ENCODE measurements at regions not wholly inside any gene's neighbourhood (a gene's known extent, or its start where the extent isn't known, plus 50 kb on each side); places are given as distances from the start of the nearest gene placed in this dataset.

DNA sequence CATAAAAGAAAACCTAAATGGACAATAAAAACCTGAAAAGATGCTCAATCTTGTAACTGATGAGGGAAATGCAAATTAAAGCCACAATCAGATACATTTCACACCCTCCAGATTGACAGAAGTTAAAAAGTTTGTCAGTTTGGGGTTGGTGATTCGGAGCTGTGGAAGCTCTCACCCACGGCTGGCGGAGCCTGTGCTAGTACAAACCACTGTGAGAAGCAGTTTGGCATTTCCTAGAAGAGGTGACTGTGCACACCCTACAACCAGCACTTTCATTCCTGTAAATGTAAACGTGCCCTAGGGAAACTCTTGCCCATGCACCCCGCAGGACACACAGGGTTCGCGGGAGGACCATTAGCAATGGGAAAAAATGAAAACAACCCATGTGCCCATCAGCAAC lies 114.1 kb downstream of the BMS1 start:
- H3K27ac ChIP-seq (ENCODE audit: low read length), result no peak overlapping the region
- H3K36me3 ChIP-seq (ENCODE audit: control insufficient read depth, insufficient read depth, low read length), result no peaks in the 10 kb centered on the region
- no peak for DNase-seq (ENCODE audit: low read depth, low spot score)
- CTCF ChIA-PET, result no interaction called here
- no peaks in the 10 kb centered on the region for H3K4me1 ChIP-seq (ENCODE audit: control insufficient read depth, insufficient read depth, low read length)
- TF ChIP-seq POLR2AphosphoS5 (IDR thresholded peaks at IDR 0.05; ENCODE audit: low read depth, low read length), result no peak
- TF ChIP-seq, protein P1, sequence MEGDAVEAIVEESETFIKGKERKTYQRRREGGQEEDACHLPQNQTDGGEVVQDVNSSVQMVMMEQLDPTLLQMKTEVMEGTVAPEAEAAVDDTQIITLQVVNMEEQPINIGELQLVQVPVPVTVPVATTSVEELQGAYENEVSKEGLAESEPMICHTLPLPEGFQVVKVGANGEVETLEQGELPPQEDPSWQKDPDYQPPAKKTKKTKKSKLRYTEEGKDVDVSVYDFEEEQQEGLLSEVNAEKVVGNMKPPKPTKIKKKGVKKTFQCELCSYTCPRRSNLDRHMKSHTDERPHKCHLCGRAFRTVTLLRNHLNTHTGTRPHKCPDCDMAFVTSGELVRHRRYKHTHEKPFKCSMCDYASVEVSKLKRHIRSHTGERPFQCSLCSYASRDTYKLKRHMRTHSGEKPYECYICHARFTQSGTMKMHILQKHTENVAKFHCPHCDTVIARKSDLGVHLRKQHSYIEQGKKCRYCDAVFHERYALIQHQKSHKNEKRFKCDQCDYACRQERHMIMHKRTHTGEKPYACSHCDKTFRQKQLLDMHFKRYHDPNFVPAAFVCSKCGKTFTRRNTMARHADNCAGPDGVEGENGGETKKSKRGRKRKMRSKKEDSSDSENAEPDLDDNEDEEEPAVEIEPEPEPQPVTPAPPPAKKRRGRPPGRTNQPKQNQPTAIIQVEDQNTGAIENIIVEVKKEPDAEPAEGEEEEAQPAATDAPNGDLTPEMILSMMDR (IDR thresholded peaks at IDR 0.05), result no peak
- no peak for TF ChIP-seq TCF7L2 (IDR thresholded peaks at IDR 0.05; ENCODE audit: low read depth, low read length)
- TF ChIP-seq, protein P2, sequence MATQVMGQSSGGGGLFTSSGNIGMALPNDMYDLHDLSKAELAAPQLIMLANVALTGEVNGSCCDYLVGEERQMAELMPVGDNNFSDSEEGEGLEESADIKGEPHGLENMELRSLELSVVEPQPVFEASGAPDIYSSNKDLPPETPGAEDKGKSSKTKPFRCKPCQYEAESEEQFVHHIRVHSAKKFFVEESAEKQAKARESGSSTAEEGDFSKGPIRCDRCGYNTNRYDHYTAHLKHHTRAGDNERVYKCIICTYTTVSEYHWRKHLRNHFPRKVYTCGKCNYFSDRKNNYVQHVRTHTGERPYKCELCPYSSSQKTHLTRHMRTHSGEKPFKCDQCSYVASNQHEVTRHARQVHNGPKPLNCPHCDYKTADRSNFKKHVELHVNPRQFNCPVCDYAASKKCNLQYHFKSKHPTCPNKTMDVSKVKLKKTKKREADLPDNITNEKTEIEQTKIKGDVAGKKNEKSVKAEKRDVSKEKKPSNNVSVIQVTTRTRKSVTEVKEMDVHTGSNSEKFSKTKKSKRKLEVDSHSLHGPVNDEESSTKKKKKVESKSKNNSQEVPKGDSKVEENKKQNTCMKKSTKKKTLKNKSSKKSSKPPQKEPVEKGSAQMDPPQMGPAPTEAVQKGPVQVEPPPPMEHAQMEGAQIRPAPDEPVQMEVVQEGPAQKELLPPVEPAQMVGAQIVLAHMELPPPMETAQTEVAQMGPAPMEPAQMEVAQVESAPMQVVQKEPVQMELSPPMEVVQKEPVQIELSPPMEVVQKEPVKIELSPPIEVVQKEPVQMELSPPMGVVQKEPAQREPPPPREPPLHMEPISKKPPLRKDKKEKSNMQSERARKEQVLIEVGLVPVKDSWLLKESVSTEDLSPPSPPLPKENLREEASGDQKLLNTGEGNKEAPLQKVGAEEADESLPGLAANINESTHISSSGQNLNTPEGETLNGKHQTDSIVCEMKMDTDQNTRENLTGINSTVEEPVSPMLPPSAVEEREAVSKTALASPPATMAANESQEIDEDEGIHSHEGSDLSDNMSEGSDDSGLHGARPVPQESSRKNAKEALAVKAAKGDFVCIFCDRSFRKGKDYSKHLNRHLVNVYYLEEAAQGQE (IDR thresholded peaks at IDR 0.05; ENCODE audit: insufficient read depth in 1 of 2, low read depth in 2 of 2, low read length in 1 of 2), result no peak
- TF ChIP-seq SIN3A (IDR thresholded peaks at IDR 0.05; ENCODE audit: borderline replicate concordance, insufficient read depth, low read depth, low read length), result no peak
- no peaks in the 10 kb centered on the region for H3K9me3 ChIP-seq (ENCODE audit: control insufficient read depth, insufficient read depth, low read depth, low read length)
- in situ Hi-C loops (cut with HindIII; ENCODE audit: low pct_unique_long_range_greater_than_20kb, low sequenced_read_pairs) (no loop called here), intact Hi-C loops (cut with micrococcal nuclease; ENCODE audit: unreplicated experiment) (no loop called here)
- ATAC-seq, result no peak
- H3K27me3 ChIP-seq (ENCODE audit: control insufficient read depth, insufficient read depth, low read length), result no peaks in the 10 kb centered on the region
- BruUV-seq (replicated peaks), result no TSS peak
- H3K4me3 ChIP-seq (ENCODE audit: low read depth in 2 of 2, low read length in 2 of 2), result no peak overlapping the region
- POLR2A ChIA-PET, result no interaction called here

DNA sequence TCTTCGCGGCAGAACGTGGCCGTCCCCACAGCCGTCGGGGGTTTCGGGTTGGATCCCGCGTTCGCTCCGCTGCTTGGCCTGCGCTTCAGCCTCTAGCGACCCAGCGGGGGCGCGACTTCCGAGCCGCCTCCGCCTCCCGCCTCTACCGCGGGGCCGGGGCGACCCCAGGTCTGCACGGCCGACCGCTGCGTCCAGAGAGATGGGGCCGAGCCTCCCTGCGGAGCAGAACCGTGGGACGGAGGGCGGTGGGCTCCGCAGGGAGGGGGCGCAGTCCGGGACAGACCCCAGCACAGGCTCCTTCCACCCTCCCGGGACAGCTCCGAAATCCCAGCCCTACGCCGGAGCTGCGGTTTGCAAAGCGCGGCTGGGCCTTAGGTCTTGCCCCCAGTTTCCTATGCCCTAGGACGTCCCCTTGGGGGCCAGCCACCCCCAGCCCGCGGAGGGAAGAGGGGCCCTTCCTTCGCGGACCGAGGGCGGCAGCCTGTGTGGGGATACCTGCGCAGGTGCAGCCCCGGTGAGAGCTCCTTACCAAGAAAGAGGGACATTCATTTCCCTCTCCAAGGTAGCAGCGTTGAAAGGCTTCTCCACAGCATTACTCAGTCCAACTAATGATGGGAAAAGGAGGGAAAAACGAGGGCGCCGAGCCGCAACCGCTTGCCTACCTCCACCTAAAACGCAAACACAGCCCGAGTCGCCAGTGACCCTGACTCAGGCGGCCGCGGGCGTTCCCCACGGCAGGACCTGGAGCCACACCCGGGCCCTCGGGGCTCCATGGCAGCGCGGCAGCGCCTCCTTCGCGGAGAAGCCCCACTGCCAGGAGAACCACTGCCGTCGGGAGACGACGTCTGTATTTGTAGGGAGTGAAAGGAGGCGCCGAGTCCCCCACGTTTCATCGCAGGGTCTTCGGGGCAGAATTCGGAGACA lies 115.7 kb downstream of the BMS1 start:
- DNase-seq (ENCODE audit: low read depth, low spot score) (no peak), ATAC-seq (no peak)
- no peak overlapping the region for H3K4me3 ChIP-seq (ENCODE audit: low read depth in 2 of 2, low read length in 2 of 2)
- H3K9me3 ChIP-seq (ENCODE audit: control insufficient read depth, insufficient read depth, low read depth, low read length), result no peaks in the 10 kb centered on the region
- no peaks in the 10 kb centered on the region for H3K36me3 ChIP-seq (ENCODE audit: control insufficient read depth, insufficient read depth, low read length)
- H3K4me1 ChIP-seq (ENCODE audit: control insufficient read depth, insufficient read depth, low read length), result no peaks in the 10 kb centered on the region
- CTCF ChIA-PET, result no interaction called here
- no peak overlapping the region for H3K27ac ChIP-seq (ENCODE audit: low read length)
- intact Hi-C loops (cut with micrococcal nuclease; ENCODE audit: unreplicated experiment), result no loop called here
- POLR2A ChIA-PET, result no interaction called here
- BruUV-seq (replicated peaks), result no TSS peak
- in situ Hi-C loops (cut with HindIII; ENCODE audit: low pct_unique_long_range_greater_than_20kb, low sequenced_read_pairs), result no loop called here
- no peak for TF ChIP-seq TCF7L2 (IDR thresholded peaks at IDR 0.05; ENCODE audit: low read depth, low read length)
- no peak for TF ChIP-seq POLR2AphosphoS5 (IDR thresholded peaks at IDR 0.05; ENCODE audit: low read depth, low read length)
- TF ChIP-seq SIN3A (IDR thresholded peaks at IDR 0.05; ENCODE audit: borderline replicate concordance, insufficient read depth, low read depth, low read length), result no peak
- TF ChIP-seq, protein P2 (IDR thresholded peaks at IDR 0.05; ENCODE audit: insufficient read depth in 1 of 2, low read depth in 2 of 2, low read length in 1 of 2), result no peak
- TF ChIP-seq, protein P1 (IDR thresholded peaks at IDR 0.05), result no peak
- H3K27me3 ChIP-seq (ENCODE audit: control insufficient read depth, insufficient read depth, low read length), result no peaks in the 10 kb centered on the region
